K562 (cell line): ENCODE measurements at regions not wholly inside any gene's neighbourhood (a gene's known extent, or its start where the extent isn't known, plus 50 kb on each side); places are given as distances from the start of the nearest gene placed in this dataset.

Experiments
- ATAC-seq: fragments of 200-7000 bp; cut with Tn5 transposase; 3 replicates; pipeline ENCODE4 v1.9.1; 2020; ENCODE audit warnings: moderate library complexity
- BruUV-seq: library from RNA; stranded (reverse); fragments of 400-500 nt; replicated peaks from 2 replicates; lab custom pipeline; 2021; lab: Mats Ljungman, UMichigan
- CTCF ChIA-PET: fragments of 300-600 bp; formaldehyde crosslinking; extraction: SDS; loops from one replicate; lab custom pipeline; 2021; ENCODE audit warnings: low intra/inter-chr PET ratio; lab: Yijun Ruan, JAX
- POLR2A ChIA-PET: fragments of 300-600, 350-650 bp; sonication (Branson Sonifier 250); formaldehyde crosslinking; extraction: SDS; loops from one replicate; lab custom pipeline; 2021; ENCODE audit warnings: antibody characterized with exemption, inconsistent platforms; lab: Yijun Ruan, JAX
- DNase-seq, 4 experiments: peaks; one replicate each; pipeline versions ENCODE4 v3.0.0 to v3.0.0-alpha.2; 2011 to 2018; ENCODE audit warnings: low spot score in 3 of 4, mixed read lengths in 3 of 4; ENCODE audit errors: extremely low read depth in 1 of 4
- FAIRE-seq: peaks from 2 replicates; lab custom pipeline; 2011; peaks lifted over from hg19 to GRCh38; lab: Jason Lieb, UNC
- H2AFZ ChIP-seq: 2 replicates; pipeline ENCODE4 v1.6.0; 2011; ENCODE audit warnings: low read depth, low read length, control low read depth, inconsistent platforms
- H3K27ac ChIP-seq: fragments of 200-600 bp; 3 replicates; pipeline ENCODE4 v1.8.0; 2011; ENCODE audit warnings: low read depth, mild to moderate bottlenecking, control low read depth, inconsistent platforms, low read length, moderate library complexity, mixed read lengths; ENCODE audit errors: extremely low read depth
- H3K27me3 ChIP-seq, 2 experiments: fragments of 300-600 bp in 1 of 2; 2 replicates in 1 of 2; 3 replicates in 1 of 2; pipeline versions ENCODE4 v1.6.0 to v1.8.0; 2011; ENCODE audit warnings: inconsistent platforms in 2 of 2, low read length in 2 of 2, mild to moderate bottlenecking in 1 of 2, mixed read lengths in 1 of 2, moderate library complexity in 1 of 2; ENCODE audit not compliant: control insufficient read depth in 2 of 2, insufficient read depth in 2 of 2
- H3K36me3 ChIP-seq: fragments of 300-600 bp; 3 replicates; pipeline ENCODE4 v1.8.0; 2011; ENCODE audit warnings: mild to moderate bottlenecking, low read length, inconsistent platforms; ENCODE audit not compliant: control insufficient read depth, insufficient read depth
- H3K4me1 ChIP-seq, 2 experiments: fragments of 200-600 bp in 1 of 2; replicated peaks in 1 of 2; 2 replicates in 1 of 2; 3 replicates in 1 of 2; pipeline versions ENCODE4 v1.5.1 to v1.8.0; 2011; ENCODE audit warnings: inconsistent platforms in 2 of 2, low read length in 2 of 2, mild to moderate bottlenecking in 1 of 2, mixed read lengths in 1 of 2, moderate library complexity in 1 of 2; ENCODE audit not compliant: control insufficient read depth in 2 of 2, insufficient read depth in 2 of 2
- H3K4me2 ChIP-seq: 2 replicates; pipeline ENCODE4 v1.6.1; 2011; ENCODE audit warnings: low read length, control low read depth, inconsistent platforms, mixed read lengths; ENCODE audit not compliant: insufficient read depth
- H3K4me3 ChIP-seq: fragments of 200-600 bp; sonication (generic), shearing (Covaris generic); 2 replicates; pipeline ENCODE4 v1.5.1; 2016; ENCODE audit warnings: control low read depth, inconsistent platforms
- H3K79me2 ChIP-seq: fragments of 200-600 bp; 3 replicates; pipeline ENCODE4 v1.8.0; 2011; ENCODE audit warnings: low read length, inconsistent platforms; ENCODE audit not compliant: control insufficient read depth, insufficient read depth
- H3K9ac ChIP-seq, 2 experiments: 2 replicates each; pipeline versions ENCODE4 v1.6.0 to v1.6.1; 2011; ENCODE audit warnings: low read depth in 2 of 2, low read length in 2 of 2, control low read depth in 1 of 2, inconsistent platforms in 1 of 2, mild to moderate bottlenecking in 1 of 2, mixed read lengths in 1 of 2; ENCODE audit not compliant: insufficient read depth in 1 of 2
- H3K9me1 ChIP-seq: one replicate; pipeline ENCODE4 v1.6.0; 2011; ENCODE audit warnings: inconsistent platforms, mild to moderate bottlenecking, low read length, moderate library complexity; ENCODE audit not compliant: control insufficient read depth, insufficient read depth
- H3K9me3 ChIP-seq: replicated peaks from 2 replicates; pipeline ENCODE4 v1.5.1; 2011; ENCODE audit warnings: low read depth, low read length, inconsistent platforms; ENCODE audit not compliant: control insufficient read depth, insufficient read depth
- H4K20me1 ChIP-seq: replicated peaks from 2 replicates; pipeline ENCODE4 v1.6.1; 2011; ENCODE audit warnings: low read length, inconsistent platforms, mixed read lengths; ENCODE audit not compliant: control insufficient read depth, insufficient read depth
- GABPB1 ChIP-seq: sonication (generic); formaldehyde crosslinking; IDR thresholded peaks from 2 replicates; pipeline ENCODE4 v1.8.0; 2022; ENCODE audit warnings: mild to moderate bottlenecking, missing genetic modification reagents
- HEY1 ChIP-seq: fragments of 250-450 bp; sonication (Bioruptor Pico); IDR thresholded peaks from 2 replicates; pipeline ENCODE4 v1.5.0; 2020; ENCODE audit warnings: mild to moderate bottlenecking, moderate library complexity, borderline replicate concordance
- NCOA2 ChIP-seq, 2 experiments: fragments of 450-650 bp; IDR thresholded peaks; 2 replicates each; pipeline ENCODE4 v1.6.1; 2018; ENCODE audit warnings: mild to moderate bottlenecking in 2 of 2, moderate library complexity in 1 of 2; ENCODE audit not compliant: partially characterized antibody in 2 of 2
- ZBTB1 ChIP-seq: sonication (generic); formaldehyde crosslinking; IDR thresholded peaks from 2 replicates; pipeline ENCODE4 v1.8.1; 2023; ENCODE audit warnings: missing genetic modification reagents, low read depth, mild to moderate bottlenecking, borderline replicate concordance
- WGBS: fragments of 100-300 bp; shearing (Covaris generic); methylation state at CpG from one replicate; pipeline ENCODE4 v1.1.6; 2016; ENCODE audit warnings: low coverage, mixed read lengths; ENCODE audit not compliant: insufficient coverage; ENCODE audit errors: missing lambda C conversion rate; 5-methylcytosine and 5-hydroxymethylcytosine counted together
- in situ Hi-C: fragments of 300-500 bp; cut with MboI; formaldehyde crosslinking; loops from 4 replicates; pipeline ENCODE4 v1.15.0; 2018; ENCODE audit warnings: inconsistent platforms, mixed read lengths
- intact Hi-C: fragments of 100-400 bp; cut with micrococcal nuclease; formaldehyde crosslinking; loops from 2 replicates; pipeline ENCODE4 v1.14.2; 2022
- TF ChIP-seq, protein P1 (sequence below): sonication (generic); formaldehyde crosslinking; IDR thresholded peaks from 2 replicates; pipeline ENCODE4 v1.8.0; 2022; ENCODE audit warnings: mild to moderate bottlenecking, missing genetic modification reagents
- TF ChIP-seq, protein P2 (sequence below): fragments of 450-650 bp; IDR thresholded peaks from 2 replicates; pipeline ENCODE4 v1.7.1; 2018; ENCODE audit warnings: mild to moderate bottlenecking, low read depth; ENCODE audit not compliant: partially characterized antibody

DNA sequence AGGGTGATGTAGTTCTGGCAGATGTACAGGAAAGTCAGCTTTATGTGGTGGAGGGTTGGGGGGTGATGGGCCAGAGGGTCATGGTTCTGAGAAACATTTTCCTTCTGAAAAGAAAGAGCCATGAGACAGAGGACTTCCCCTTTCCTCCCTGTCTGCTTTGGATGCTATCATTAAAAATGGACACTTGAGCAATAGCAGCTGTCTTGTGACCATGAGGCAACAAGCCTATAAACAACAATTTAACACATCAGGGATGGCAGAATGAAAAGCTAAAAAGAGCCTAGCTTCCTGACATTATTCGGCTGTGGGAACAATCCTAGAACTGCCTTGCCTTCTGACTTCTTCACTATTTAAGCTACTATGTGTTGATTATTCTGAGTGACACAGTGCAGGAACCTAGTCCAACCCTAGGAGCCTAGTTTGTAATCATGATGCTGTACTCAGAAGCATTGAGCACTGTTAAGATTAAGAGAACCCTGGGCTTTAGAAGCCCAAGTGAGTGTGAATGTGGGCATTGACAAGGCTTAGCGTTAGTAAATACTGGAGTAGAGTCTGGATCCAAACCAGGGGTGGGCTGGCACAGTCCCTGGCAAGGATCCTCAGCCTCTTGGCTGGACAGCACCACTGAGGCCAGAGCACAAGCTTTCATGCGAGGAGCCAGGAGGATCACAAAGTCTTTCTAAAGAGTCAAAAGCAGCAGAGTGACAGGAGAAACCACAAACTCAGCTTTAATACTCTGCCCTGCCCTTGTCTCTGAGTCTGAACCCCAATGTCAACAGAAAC is 178.5 kb upstream of the EGFLAM start:
- WGBS = 0% methylated on average over 3 of the region's 3 CpGs
- DNase-seq (no peak), ATAC-seq (no peak), FAIRE-seq (no peak)
- H3K27me3 ChIP-seq = no peaks in the 10 kb centered on the region
- H3K4me1 ChIP-seq = no peaks in the 10 kb centered on the region
- ChIA-PET POLR2A (interaction anchor here (0.6 kb wide), 1 partner anchor 98 kb away, joined by 4 read pairs; no protein-coding TSS in a partner anchor), CTCF (no interaction called here)
- H3K4me3 ChIP-seq = no peak overlapping the region
- intact Hi-C loops (no loop called here), in situ Hi-C loops (no loop called here)
- no peaks in the 10 kb centered on the region for H4K20me1 ChIP-seq
- no peak overlapping the region for H3K9ac ChIP-seq
- H3K9me1 ChIP-seq = no peaks in the 10 kb centered on the region
- no peaks in the 10 kb centered on the region for H3K36me3 ChIP-seq
- no peak overlapping the region for H3K4me2 ChIP-seq
- no TSS peak for BruUV-seq
- no peaks in the 10 kb centered on the region for H3K9me3 ChIP-seq
- H3K79me2 ChIP-seq = no peaks in the 10 kb centered on the region
- no peak overlapping the region for H2AFZ ChIP-seq
- no peak for TF ChIP-seq GABPB1 (CRISPR knock-in tag)
- no peak for TF ChIP-seq HEY1
- TF ChIP-seq, all 486 proteins: peak for 0
- no peak overlapping the region for H3K27ac ChIP-seq

DNA sequence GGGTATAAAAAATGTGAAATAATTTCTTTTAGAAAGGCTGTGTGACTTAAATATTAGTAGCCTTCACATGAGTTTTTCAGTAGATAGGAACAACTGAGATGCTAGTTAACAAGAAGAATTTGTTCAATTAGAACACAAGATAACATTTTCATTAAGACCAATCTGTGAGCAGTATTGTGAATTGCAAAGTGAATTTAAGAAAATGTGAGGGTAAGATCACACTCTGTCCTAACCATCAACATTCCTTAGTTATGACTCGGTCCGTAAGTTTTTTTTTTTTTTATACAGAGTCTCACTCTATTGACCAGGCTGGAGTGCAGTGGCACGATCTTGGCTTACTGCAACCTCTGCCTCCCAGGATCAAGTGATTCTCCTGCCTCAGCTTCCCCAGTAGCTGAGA is 180.2 kb upstream of the EGFLAM start:
- intact Hi-C loops = no loop called here
- H3K4me2 ChIP-seq = no peak overlapping the region
- no peaks in the 10 kb centered on the region for H3K79me2 ChIP-seq
- in situ Hi-C loops = no loop called here
- H3K9ac ChIP-seq = no peak overlapping the region
- no peak overlapping the region for H2AFZ ChIP-seq
- WGBS = 0% methylated on average over 3 of the region's 3 CpGs
- no peak for ATAC-seq
- H3K4me1 ChIP-seq = no peaks in the 10 kb centered on the region
- no TSS peak for BruUV-seq
- H3K9me1 ChIP-seq = no peaks in the 10 kb centered on the region
- H3K36me3 ChIP-seq = no peaks in the 10 kb centered on the region
- H3K4me3 ChIP-seq = no peak overlapping the region
- no peak overlapping the region for H3K27ac ChIP-seq
- no peaks in the 10 kb centered on the region for H3K27me3 ChIP-seq
- DNase-seq = no peak
- ChIA-PET POLR2A (interaction anchor here (0.7 kb wide), 1 partner anchor 30 kb away, joined by 3 read pairs; no protein-coding TSS in a partner anchor), CTCF (no interaction called here)
- no peak for FAIRE-seq
- no peaks in the 10 kb centered on the region for H3K9me3 ChIP-seq
- no peaks in the 10 kb centered on the region for H4K20me1 ChIP-seq
- TF ChIP-seq, protein P1, sequence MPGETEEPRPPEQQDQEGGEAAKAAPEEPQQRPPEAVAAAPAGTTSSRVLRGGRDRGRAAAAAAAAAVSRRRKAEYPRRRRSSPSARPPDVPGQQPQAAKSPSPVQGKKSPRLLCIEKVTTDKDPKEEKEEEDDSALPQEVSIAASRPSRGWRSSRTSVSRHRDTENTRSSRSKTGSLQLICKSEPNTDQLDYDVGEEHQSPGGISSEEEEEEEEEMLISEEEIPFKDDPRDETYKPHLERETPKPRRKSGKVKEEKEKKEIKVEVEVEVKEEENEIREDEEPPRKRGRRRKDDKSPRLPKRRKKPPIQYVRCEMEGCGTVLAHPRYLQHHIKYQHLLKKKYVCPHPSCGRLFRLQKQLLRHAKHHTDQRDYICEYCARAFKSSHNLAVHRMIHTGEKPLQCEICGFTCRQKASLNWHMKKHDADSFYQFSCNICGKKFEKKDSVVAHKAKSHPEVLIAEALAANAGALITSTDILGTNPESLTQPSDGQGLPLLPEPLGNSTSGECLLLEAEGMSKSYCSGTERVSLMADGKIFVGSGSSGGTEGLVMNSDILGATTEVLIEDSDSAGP = no peak
- TF ChIP-seq, protein P2, sequence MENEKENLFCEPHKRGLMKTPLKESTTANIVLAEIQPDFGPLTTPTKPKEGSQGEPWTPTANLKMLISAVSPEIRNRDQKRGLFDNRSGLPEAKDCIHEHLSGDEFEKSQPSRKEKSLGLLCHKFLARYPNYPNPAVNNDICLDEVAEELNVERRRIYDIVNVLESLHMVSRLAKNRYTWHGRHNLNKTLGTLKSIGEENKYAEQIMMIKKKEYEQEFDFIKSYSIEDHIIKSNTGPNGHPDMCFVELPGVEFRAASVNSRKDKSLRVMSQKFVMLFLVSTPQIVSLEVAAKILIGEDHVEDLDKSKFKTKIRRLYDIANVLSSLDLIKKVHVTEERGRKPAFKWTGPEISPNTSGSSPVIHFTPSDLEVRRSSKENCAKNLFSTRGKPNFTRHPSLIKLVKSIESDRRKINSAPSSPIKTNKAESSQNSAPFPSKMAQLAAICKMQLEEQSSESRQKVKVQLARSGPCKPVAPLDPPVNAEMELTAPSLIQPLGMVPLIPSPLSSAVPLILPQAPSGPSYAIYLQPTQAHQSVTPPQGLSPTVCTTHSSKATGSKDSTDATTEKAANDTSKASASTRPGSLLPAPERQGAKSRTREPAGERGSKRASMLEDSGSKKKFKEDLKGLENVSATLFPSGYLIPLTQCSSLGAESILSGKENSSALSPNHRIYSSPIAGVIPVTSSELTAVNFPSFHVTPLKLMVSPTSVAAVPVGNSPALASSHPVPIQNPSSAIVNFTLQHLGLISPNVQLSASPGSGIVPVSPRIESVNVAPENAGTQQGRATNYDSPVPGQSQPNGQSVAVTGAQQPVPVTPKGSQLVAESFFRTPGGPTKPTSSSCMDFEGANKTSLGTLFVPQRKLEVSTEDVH = no peak
- TF ChIP-seq NCOA2 (IDR thresholded peaks at IDR 0.05; ENCODE audit: partially characterized antibody in 2 of 2) = no peak
- TF ChIP-seq ZBTB1 (CRISPR knock-in tag) = no peak
